HAP-1 (cell line): ENCODE measurements at regions not wholly inside any gene's neighbourhood (a gene's known extent, or its start where the extent isn't known, plus 50 kb on each side); places are given as distances from the start of the nearest gene placed in this dataset.

ENCODE experiments used
- DNase-seq, 2 experiments: peaks; one replicate each; pipeline ENCODE4 v3.0.0-alpha.2; 2016 to 2020; ENCODE audit warnings: low spot score in 2 of 2
- H3K27me3 ChIP-seq: fragments of 250-450 bp; sonication (Bioruptor Pico); 2 replicates; pipeline ENCODE4 v1.5.1; 2020; ENCODE audit warnings: low read depth, mild to moderate bottlenecking, moderate library complexity
- H3K36me3 ChIP-seq: fragments of 250-450 bp; sonication (Bioruptor Pico); replicated peaks from 2 replicates; pipeline ENCODE4 v1.5.1; 2020; ENCODE audit warnings: mild to moderate bottlenecking
- H3K4me1 ChIP-seq: fragments of 250-450 bp; sonication (Bioruptor Pico); 2 replicates; pipeline ENCODE4 v1.5.1; 2020; ENCODE audit warnings: mild to moderate bottlenecking
- H3K4me3 ChIP-seq: fragments of 250-450 bp; sonication (Bioruptor Pico); 2 replicates; pipeline ENCODE4 v1.5.1; 2020; ENCODE audit warnings: mild to moderate bottlenecking, moderate library complexity
- H3K9me3 ChIP-seq: fragments of 250-450 bp; sonication (Bioruptor Pico); 2 replicates; pipeline ENCODE4 v1.5.1; 2020; ENCODE audit warnings: mild to moderate bottlenecking, moderate library complexity
- in situ Hi-C: fragments of 300-500 bp; cut with MboI; formaldehyde crosslinking; loops from 3 replicates; pipeline ENCODE4 v1.14.3; 2020; ENCODE audit warnings: low sequenced_read_pairs, inconsistent platforms, mixed read lengths

DNA sequence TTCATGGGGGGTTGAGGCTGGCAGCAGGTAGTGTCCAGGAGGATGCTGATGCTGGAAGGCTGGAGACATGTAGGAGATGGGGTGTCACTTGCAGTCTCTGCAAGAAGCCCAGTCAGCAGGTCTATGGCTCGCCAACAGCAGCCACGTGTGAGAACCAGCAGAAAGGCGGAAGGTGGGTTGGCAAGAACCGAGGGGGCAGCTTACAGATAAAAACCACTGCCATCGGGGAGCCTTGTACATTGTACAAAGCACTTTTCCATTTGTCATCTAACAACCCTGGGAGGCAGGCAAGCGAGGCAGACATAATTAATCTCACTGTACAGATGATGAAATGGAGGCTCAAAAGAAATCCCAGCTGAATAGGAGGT, 167.2 kb downstream of the KCNA5 start:
- in situ Hi-C loops: no loop called here
- H3K9me3 ChIP-seq: no peaks in the 10 kb centered on the region
- H3K4me1 ChIP-seq: no peaks in the 10 kb centered on the region
- no peaks in the 10 kb centered on the region for H3K27me3 ChIP-seq
- H3K4me3 ChIP-seq: no peak overlapping the region
- no peaks in the 10 kb centered on the region for H3K36me3 ChIP-seq
- no peak for DNase-seq

DNA sequence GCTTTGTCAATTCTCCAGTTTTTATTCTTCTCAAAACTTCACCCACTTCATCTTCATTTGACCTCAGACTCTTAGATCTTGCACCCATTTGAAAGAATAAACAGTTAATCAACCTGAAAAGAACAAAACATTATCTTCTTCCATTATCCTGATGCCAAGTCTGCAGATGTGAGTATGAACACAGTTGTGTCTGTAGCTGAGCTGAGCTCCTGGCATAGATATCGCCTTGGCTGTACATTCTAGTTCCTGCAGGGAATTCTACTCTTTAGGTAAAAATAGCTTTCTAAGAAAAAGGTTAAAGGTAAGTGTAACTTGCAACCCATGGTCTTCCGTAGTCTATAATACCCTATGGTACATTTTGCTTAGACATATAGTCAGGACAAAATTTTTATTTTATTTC, 169.7 kb downstream of the KCNA5 start:
- Histone ChIP-seq H3K27me3 (no peaks in the 10 kb centered on the region), H3K36me3 (no peaks in the 10 kb centered on the region), H3K9me3 (no peaks in the 10 kb centered on the region), H3K4me1 (no peaks in the 10 kb centered on the region), H3K4me3 (no peak overlapping the region)
- DNase-seq: no peak
- in situ Hi-C loops: no loop called here

DNA sequence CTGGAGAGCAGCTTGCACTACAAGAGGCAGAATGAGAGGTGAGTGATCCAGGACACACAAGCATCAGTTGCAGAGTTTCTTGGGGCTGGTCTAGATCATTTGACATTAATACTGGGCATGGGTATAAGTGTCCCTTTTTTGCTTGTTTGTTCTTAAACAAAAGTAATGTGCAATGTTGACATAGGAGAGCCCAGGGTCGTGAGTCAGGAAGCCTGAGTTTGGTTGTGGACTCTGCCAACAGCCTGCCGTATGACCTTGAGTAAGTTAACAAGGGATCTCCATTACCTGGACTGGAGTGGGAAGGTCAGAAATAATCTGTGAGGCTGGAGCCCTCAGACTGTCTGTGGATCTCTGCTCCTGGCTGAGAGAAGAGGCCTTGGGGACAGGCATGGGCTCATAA, 170.3 kb downstream of the KCNA5 start:
- Histone ChIP-seq H3K27me3 (no peaks in the 10 kb centered on the region), H3K4me1 (no peaks in the 10 kb centered on the region), H3K4me3 (no peak overlapping the region), H3K9me3 (no peaks in the 10 kb centered on the region), H3K36me3 (no peaks in the 10 kb centered on the region)
- no peak for DNase-seq
- in situ Hi-C loops: no loop called here

DNA sequence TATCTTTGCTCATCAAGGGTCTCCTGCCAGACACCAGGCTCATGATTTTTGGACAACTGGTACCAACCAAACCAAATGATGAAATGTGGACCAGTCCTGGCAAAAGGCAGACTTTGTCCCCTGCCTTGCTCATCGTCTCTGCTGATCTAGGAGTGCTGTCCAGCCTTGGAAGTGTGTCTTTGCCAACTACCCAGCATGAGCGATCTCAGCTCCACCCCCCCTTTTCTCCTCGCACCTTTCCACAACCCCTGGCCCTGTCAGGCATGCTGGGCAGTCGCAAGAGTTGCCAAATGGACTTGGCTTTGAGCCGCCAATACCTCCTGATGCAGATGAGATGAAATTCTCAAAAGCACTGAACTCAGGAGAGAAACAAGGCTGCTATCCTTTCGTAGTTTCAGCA, 174.3 kb downstream of the KCNA5 start:
- DNase-seq: no peak
- Histone ChIP-seq H3K9me3 (no peaks in the 10 kb centered on the region), H3K4me3 (no peak overlapping the region), H3K27me3 (no peaks in the 10 kb centered on the region), H3K4me1 (no peaks in the 10 kb centered on the region), H3K36me3 (no peaks in the 10 kb centered on the region)
- in situ Hi-C loops: no loop called here

DNA sequence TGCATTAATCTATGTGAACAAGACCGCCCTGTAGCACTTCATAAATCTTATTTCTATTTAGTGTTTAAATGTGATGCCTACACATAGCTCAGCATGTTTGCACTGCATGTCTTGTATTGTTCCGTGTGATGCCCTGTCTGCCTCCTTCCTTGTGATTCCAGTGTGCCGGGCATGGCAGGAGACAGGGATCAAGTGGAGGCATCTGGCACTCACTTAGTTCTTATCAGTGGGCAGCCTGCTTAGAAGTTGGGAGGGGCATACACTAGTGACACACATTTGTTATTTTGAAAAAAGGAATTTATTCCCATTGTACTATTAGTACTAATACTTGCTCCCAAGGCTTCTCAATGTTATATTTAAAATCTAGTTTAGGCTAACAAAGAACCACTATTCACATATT, 176.4 kb downstream of the KCNA5 start:
- in situ Hi-C loops: no loop called here
- no peak overlapping the region for H3K4me3 ChIP-seq
- H3K36me3 ChIP-seq: no peaks in the 10 kb centered on the region
- H3K27me3 ChIP-seq: no peaks in the 10 kb centered on the region
- no peaks in the 10 kb centered on the region for H3K9me3 ChIP-seq
- DNase-seq: no peak
- H3K4me1 ChIP-seq: no peaks in the 10 kb centered on the region

DNA sequence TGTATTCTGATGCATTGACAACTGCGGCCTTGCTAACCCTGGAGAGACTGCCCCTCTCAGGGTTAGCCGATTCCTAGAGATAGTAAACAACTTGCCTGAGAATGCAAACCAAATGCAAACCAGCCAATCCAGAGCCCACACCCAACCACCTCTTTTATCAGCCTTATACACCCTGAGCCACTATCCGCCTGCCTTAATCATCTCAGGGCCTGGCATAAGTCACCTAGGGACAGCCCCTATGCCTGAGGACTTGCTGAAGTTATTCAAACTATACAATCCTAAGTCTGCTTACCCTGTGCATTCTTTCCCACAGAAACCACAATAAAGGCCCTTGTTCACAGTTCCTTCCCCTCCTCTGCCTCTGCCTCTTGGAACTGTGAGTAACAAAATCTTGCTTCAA, 177.2 kb downstream of the KCNA5 start:
- Histone ChIP-seq H3K4me3 (no peak overlapping the region), H3K9me3 (no peaks in the 10 kb centered on the region), H3K36me3 (no peaks in the 10 kb centered on the region), H3K4me1 (no peaks in the 10 kb centered on the region), H3K27me3 (no peaks in the 10 kb centered on the region)
- no peak for DNase-seq
- in situ Hi-C loops: no loop called here

DNA sequence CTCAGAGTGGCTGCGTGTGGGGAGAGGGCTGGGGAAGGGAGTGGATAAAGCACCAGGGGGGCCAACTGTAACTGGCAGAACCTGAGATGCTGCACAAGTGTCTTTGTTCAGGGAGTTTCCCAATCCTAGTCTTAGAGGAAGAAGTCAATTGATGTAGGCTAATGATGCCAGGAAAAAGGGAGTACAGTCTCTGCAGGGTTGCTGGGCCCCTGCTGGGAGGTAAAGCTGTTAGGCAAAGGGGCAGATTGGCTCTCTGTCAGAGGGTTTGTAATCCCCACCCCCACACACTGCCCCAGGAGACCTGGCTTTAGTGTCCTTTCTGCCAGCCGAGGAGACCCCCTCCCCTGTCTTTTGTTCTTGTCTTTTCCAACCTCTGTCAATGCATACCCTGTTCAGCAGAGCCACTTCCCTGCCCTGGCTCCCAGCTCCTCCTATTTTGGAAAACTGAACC, 178.4 kb downstream of the KCNA5 start:
- in situ Hi-C loops: no loop called here
- Histone ChIP-seq H3K27me3 (no peaks in the 10 kb centered on the region), H3K9me3 (no peaks in the 10 kb centered on the region), H3K36me3 (no peaks in the 10 kb centered on the region), H3K4me3 (no peak overlapping the region), H3K4me1 (no peaks in the 10 kb centered on the region)
- DNase-seq: no peak

DNA sequence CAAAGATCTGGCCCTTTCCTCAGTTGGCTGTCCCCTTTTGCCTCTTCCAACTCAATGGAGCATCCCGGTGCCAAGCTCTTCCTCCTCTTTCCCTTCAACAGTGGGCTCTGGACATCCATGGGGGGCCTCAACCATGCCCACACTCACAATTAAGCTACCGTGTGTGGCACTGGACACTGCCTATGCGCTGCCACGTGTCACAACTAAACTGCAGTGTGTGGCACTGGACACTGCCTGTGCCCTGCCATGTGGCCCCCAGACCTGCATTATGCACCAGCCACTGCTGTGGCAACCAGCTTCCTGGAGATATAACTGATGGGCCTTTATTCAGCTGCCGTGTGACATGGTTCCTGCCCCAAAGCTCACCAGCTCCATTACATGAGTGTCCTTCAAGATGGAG, 179.1 kb downstream of the KCNA5 start:
- H3K4me3 ChIP-seq: no peak overlapping the region
- no peak for DNase-seq
- no peaks in the 10 kb centered on the region for H3K36me3 ChIP-seq
- in situ Hi-C loops: no loop called here
- H3K4me1 ChIP-seq: no peaks in the 10 kb centered on the region
- H3K9me3 ChIP-seq: no peaks in the 10 kb centered on the region
- no peaks in the 10 kb centered on the region for H3K27me3 ChIP-seq

DNA sequence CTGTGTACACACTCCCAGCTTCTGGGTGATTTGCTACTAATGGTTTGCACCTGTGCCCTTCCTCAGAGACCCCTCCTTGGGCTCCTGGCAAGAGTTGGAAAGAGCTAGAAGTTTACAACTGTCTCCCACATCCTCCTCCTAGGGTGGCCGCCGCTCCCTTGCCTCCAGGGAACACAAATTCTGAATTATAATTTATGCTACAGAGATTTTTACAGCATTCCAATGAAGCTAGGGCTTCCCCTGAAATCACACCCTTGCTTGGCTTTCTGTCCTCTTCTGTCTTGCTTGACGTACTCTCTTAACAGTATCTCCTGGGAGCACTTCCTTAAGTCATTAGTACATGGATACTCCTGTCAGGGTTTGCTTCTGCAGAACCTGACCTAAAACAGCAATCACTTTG, 180.2 kb downstream of the KCNA5 start:
- Histone ChIP-seq H3K4me1 (no peaks in the 10 kb centered on the region), H3K4me3 (no peak overlapping the region), H3K9me3 (no peaks in the 10 kb centered on the region), H3K36me3 (no peaks in the 10 kb centered on the region), H3K27me3 (no peaks in the 10 kb centered on the region)
- in situ Hi-C loops: no loop called here
- DNase-seq: no peak

DNA sequence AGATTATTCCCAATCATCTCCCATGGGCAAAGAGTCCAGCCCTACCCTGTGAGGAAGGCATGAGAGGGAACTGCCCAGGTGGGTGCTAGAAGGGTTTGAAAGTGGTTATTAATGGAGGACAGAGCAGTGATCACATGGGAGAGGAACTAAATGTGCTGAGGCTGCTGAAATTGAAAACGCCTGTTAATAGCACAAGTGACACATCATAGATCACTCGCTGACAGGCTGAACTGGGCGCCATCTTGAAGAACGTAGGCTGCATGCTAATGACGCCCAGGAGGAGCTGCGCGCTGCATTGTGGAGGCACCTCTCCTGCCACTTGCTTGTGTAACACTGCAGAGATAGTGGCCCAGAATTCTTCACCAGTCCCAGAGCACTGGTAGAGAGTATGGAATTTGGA, 182.9 kb downstream of the KCNA5 start:
- H3K4me1 ChIP-seq: no peaks in the 10 kb centered on the region
- in situ Hi-C loops: no loop called here
- H3K27me3 ChIP-seq: no peaks in the 10 kb centered on the region
- no peaks in the 10 kb centered on the region for H3K9me3 ChIP-seq
- no peak for DNase-seq
- H3K36me3 ChIP-seq: no peaks in the 10 kb centered on the region
- no peak overlapping the region for H3K4me3 ChIP-seq

DNA sequence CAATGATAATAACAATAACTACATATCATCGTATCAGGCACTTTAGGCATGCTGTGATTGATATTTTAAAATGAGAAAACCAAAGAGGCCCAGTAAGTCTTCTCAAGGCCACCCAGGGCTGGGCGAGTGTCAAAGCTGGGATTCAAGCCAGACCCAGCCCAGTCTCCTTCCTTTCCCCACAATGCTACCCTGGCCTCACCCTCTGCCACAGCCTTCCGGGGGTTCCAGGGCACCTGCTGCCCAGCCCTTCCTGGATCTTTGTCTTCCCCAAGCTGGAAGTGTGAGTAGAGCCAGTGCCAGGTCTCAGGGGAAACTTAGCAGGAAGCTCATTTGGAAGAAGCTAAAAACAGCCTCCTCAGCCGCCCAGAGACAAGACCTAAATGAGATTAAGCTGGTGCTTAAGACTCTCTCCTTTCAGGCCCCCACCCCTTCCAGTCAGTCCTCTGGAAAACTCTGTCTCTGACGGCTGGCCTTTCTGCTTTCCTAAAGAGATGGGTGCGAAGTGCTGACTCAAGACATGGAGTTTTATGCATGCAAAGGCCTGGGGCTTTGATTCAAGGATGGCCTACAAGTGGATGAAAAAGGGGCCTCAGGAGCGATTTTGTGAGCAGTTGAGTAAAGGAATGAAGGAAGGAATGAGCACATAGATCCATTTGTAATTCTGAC, 184.2 kb downstream of the KCNA5 start:
- no peaks in the 10 kb centered on the region for H3K36me3 ChIP-seq

DNA sequence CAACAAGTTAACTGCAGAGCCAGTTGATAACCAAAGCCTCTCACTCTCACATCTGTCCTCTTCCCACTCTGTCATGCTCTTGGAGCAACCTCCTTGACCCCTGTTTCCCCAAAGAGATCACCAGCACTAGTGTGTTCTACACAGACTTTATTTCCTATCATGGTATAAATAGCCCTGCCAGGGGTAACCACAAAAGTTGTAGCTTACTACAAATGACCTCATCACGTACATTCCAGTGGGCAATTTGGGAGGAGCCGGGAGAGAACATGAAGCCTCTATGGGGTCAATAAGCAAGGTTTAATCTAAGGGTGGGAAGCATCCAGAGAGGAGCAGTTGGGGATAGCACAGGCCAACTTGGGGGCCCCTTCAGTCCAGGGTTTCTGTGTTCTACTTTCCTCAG, 186.5 kb downstream of the KCNA5 start:
- in situ Hi-C loops: no loop called here

More for the DNA sequence above, 184.2 kb downstream of the KCNA5 start:
- no peak overlapping the region for H3K4me3 ChIP-seq
- in situ Hi-C loops: no loop called here
- no peaks in the 10 kb centered on the region for H3K27me3 ChIP-seq
- no peaks in the 10 kb centered on the region for H3K9me3 ChIP-seq
- DNase-seq: no peak
- H3K4me1 ChIP-seq: no peaks in the 10 kb centered on the region

DNA sequence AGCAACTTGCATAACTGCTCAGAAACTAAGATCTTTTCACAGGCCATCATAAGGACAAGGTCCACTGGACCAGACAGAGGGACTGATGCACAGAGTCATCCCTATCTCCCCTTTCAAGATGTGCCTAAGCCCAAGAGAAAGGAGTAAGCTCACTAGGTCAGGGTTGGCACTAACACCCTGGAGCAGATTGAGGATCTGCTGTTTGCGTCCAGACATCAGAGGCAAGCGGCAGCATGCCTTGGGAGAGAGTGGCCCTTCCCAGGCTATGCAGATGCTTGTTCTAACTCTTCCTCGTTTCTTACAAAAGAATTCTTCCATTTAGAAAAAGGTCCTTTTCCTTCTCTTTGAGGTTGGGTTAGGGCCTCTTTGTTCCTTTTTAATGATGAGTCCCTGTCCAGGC, 187.2 kb downstream of the KCNA5 start:
- no peak overlapping the region for H3K4me3 ChIP-seq
- in situ Hi-C loops: no loop called here
- no peaks in the 10 kb centered on the region for H3K4me1 ChIP-seq
- no peaks in the 10 kb centered on the region for H3K27me3 ChIP-seq
- DNase-seq: no peak
- no peaks in the 10 kb centered on the region for H3K36me3 ChIP-seq
- H3K9me3 ChIP-seq: no peaks in the 10 kb centered on the region

More for the DNA sequence above, 186.5 kb downstream of the KCNA5 start:
- Histone ChIP-seq H3K36me3 (no peaks in the 10 kb centered on the region), H3K4me1 (no peaks in the 10 kb centered on the region), H3K27me3 (no peaks in the 10 kb centered on the region), H3K4me3 (no peak overlapping the region), H3K9me3 (no peaks in the 10 kb centered on the region)
- DNase-seq: no peak

DNA sequence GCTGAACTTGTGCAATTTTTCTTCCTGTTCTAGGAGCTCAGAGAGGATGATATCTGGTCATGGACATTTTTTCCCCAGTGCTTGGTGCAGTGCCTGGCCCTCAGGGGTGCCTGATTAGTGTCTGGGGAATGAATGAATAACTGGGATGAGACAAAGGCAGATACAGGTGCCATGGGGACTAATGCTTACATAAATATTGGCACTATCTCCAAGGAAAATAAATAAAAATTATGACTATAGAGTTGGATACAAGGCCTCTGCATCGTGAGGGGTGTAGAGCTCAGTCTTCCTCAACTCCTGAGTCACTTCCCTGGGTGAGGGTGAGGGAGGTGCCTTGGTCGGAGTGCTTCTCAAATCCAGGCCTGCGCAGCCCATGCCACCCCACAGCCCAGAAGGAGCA, 188.6 kb downstream of the KCNA5 start:
- H3K36me3 ChIP-seq: no peaks in the 10 kb centered on the region
- no peaks in the 10 kb centered on the region for H3K4me1 ChIP-seq
- no peaks in the 10 kb centered on the region for H3K27me3 ChIP-seq
- DNase-seq: no peak
- in situ Hi-C loops: no loop called here
- no peaks in the 10 kb centered on the region for H3K9me3 ChIP-seq
- no peak overlapping the region for H3K4me3 ChIP-seq

DNA sequence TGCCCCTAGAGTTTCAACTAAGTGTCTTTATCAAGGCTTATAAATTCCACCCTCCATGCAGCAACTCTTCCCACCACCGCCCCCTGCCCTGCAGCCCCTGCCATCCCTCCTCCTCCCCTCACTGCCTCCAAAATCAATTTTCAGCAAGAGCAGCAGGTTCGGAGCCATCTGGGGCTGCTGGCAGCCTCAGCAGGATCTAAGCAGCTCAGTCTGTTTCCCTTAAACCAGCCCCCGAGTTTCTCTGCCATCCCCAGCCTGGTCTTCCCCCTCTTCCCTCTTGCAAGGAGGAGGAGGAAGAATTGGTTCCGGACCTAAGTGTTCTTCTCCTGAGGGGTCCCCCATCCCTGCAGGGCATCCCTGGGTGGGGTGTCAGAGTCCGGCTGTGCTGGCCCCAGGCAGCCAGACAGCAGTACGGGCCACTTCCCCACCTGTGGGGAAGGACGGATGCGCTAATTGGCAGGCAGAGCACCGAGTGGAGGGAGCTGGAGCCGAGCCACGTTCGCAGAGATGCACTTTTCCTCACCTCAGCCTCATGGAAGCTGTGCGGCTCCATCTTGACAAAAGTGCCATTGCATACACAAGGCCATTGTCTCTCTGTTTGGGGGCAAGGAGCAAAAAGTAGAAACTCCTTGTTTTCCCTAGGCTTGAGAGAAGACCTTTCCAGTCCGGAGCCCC, 189.3 kb downstream of the KCNA5 start:
- in situ Hi-C loops: no loop called here
- no peak for DNase-seq

More for the DNA sequence above, 189.3 kb downstream of the KCNA5 start:
- Histone ChIP-seq H3K36me3 (no peaks in the 10 kb centered on the region), H3K9me3 (no peaks in the 10 kb centered on the region), H3K4me1 (no peaks in the 10 kb centered on the region), H3K27me3 (no peaks in the 10 kb centered on the region), H3K4me3 (no peak overlapping the region)
